A673 (cell line): ENCODE measurements at regions not wholly inside any gene's neighbourhood (a gene's known extent, or its start where the extent isn't known, plus 50 kb on each side); places are given as distances from the start of the nearest gene placed in this dataset.

Source experiments
- BruUV-seq: library from RNA; stranded (reverse); fragments of 400-500 nt; replicated peaks from 2 replicates; lab custom pipeline; 2021; lab: Mats Ljungman, UMichigan
- CTCF ChIA-PET: fragments of 300-600 bp; sonication (Branson Sonifier 250); formaldehyde crosslinking; loops from one replicate; lab custom pipeline; 2022; ENCODE audit warnings: antibody characterized with exemption; lab: Charles Lee
- POLR2A ChIA-PET: fragments of 300-600 bp; sonication (Branson Sonifier 250); formaldehyde crosslinking; loops from one replicate; lab custom pipeline; 2022; ENCODE audit warnings: antibody characterized with exemption; ENCODE audit not compliant: low non-redundant PET; lab: Charles Lee
- DNase-seq: peaks from one replicate; pipeline ENCODE4 v3.0.0-alpha.2; 2015; ENCODE audit warnings: low spot score
- H3K27ac ChIP-seq: fragments of 200-600 bp; sonication (generic); 2 replicates; pipeline ENCODE4 v1.5.1; 2016; ENCODE audit warnings: mixed run types, low read depth, mild to moderate bottlenecking, mixed read lengths, antibody characterized with exemption, low read length; ENCODE audit not compliant: poor library complexity, severe bottlenecking
- H3K27me3 ChIP-seq: fragments of 200-600 bp; sonication (generic); replicated peaks from 2 replicates; pipeline ENCODE4 v1.6.1; 2017; ENCODE audit warnings: mixed run types, low read depth, mild to moderate bottlenecking, mixed read lengths, antibody characterized with exemption, low read length; ENCODE audit not compliant: insufficient read depth, poor library complexity
- H3K36me3 ChIP-seq: fragments of 200-600 bp; sonication (generic); 2 replicates; pipeline ENCODE4 v1.6.1; 2016; ENCODE audit warnings: mixed run types, mild to moderate bottlenecking, mixed read lengths, antibody characterized with exemption, low read length; ENCODE audit not compliant: insufficient read depth, poor library complexity, severe bottlenecking
- H3K4me1 ChIP-seq: fragments of 200-600 bp; sonication (generic); 2 replicates; pipeline ENCODE4 v1.6.1; 2017; ENCODE audit warnings: mixed run types, mild to moderate bottlenecking, mixed read lengths, antibody characterized with exemption, low read length; ENCODE audit not compliant: insufficient read depth, poor library complexity, severe bottlenecking
- H3K4me3 ChIP-seq: fragments of 200-600 bp; sonication (generic); 2 replicates; pipeline ENCODE4 v1.5.1; 2016; ENCODE audit warnings: low read depth, mixed run types, mild to moderate bottlenecking, mixed read lengths, low read length; ENCODE audit not compliant: poor library complexity, severe bottlenecking
- H3K9me3 ChIP-seq: fragments of 200-600 bp; sonication (generic); 2 replicates; pipeline ENCODE4 v1.6.1; 2016; ENCODE audit warnings: mixed run types, low read depth, mild to moderate bottlenecking, mixed read lengths, antibody characterized with exemption, low read length; ENCODE audit not compliant: poor library complexity, severe bottlenecking
- CTCF ChIP-seq: fragments of 300-800, 200-600 bp; sonication (generic); conservative IDR thresholded peaks from 2 replicates; pipeline ENCODE4 v1.5.1; 2017; ENCODE audit warnings: low read depth, mild to moderate bottlenecking, antibody characterized with exemption, low read length, moderate library complexity, mixed read lengths
- EZH2 ChIP-seq: fragments of 200-600 bp; sonication (generic); IDR thresholded peaks from 2 replicates; pipeline ENCODE4 v1.6.1; 2017; ENCODE audit warnings: borderline replicate concordance, low read depth, mild to moderate bottlenecking, mixed read lengths, antibody characterized with exemption, low read length; ENCODE audit not compliant: poor library complexity, severe bottlenecking
- intact Hi-C: fragments of 100-400 bp; cut with micrococcal nuclease; formaldehyde crosslinking; loops from one replicate; pipeline ENCODE4 v1.10.0; 2022; ENCODE audit not compliant: unreplicated experiment

DNA sequence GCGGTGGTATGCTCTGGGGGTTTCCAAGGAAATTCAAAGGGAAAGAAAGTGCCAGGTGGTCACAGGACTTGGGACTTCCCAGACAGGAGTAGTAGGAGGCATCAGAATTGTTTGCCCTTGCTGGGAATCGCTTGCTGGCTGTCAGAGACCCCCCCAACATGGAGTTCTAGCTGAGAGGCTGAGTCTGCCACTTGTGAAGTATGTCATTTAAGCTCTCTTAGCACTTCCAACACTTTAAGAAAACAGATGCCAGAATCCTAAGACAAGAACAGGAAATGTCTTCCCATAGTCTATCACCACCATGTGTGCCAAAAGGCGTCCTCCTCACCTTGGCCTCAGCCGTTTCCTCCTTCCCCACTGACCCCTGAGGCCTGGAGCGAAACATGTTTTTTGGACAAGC lies 193.8 kb upstream of the IRX3 start:
- Histone ChIP-seq H3K27ac (no peak overlapping the region), H3K4me1 (peaks cover 7% of the 10 kb centered on the region), H3K36me3 (no peaks in the 10 kb centered on the region), H3K4me3 (no peak overlapping the region), H3K9me3 (no peaks in the 10 kb centered on the region), H3K27me3 (no peaks in the 10 kb centered on the region)
- intact Hi-C loops = no loop called here
- TF ChIP-seq EZH2 (no peak), CTCF (no peak)
- BruUV-seq = no TSS peak
- DNase-seq = no peak
- CTCF ChIA-PET = no interaction called here
- POLR2A ChIA-PET = no interaction called here

DNA sequence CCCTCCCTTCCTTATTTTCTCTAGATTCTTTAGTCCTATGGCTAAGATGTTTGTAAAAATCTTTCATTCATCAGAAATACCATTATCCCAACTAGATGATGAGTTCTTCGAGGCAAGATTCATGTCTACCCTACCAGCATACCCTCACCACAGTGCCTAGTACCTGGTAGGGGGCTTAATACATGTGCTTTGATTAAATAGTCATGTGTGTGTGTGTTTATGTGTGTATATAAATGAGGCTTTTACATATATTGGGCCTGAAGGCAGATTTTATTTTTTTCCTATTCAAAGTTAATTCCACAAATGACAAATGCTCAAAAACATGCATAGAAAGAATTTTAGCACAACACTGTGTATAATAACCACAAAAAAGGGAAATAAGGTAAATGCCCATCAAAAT lies 193.0 kb upstream of the IRX3 start:
- no TSS peak for BruUV-seq
- Histone ChIP-seq H3K9me3 (no peaks in the 10 kb centered on the region), H3K27ac (no peak overlapping the region), H3K4me1 (peaks cover 16% of the 10 kb centered on the region), H3K36me3 (no peaks in the 10 kb centered on the region), H3K4me3 (no peak overlapping the region), H3K27me3 (no peaks in the 10 kb centered on the region)
- POLR2A ChIA-PET = no interaction called here
- no peak for DNase-seq
- TF ChIP-seq CTCF = no peak
- TF ChIP-seq EZH2 = no peak
- CTCF ChIA-PET = no interaction called here
- intact Hi-C loops = loop anchor here (10.0 kb wide), 2 partner anchors 195 to 585 kb away; partner anchors contain the start of gene IRX3

- CTCF ChIA-PET = no interaction called here
- H3K4me3 ChIP-seq = no peak overlapping the region
- H3K27ac ChIP-seq = no peak overlapping the region
- H3K9me3 ChIP-seq = no peaks in the 10 kb centered on the region
- no peaks in the 10 kb centered on the region for H3K36me3 ChIP-seq
- intact Hi-C loops = loop anchor here (10.0 kb wide), 2 partner anchors 193 to 583 kb away; partner anchors contain the start of gene IRX3
- no peaks in the 10 kb centered on the region for H3K27me3 ChIP-seq
- BruUV-seq = no TSS peak
- DNase-seq = no peak
- POLR2A ChIA-PET = no interaction called here
- H3K4me1 ChIP-seq = peaks cover 16% of the 10 kb centered on the region
- TF ChIP-seq EZH2 = no peak
- no peak for TF ChIP-seq CTCF
These were observed 191.1 kb upstream of the IRX3 start for GRCh38 chr16:54477714-54478113.
